Uterus (tissue), 2 donors: ENCODE measurements at regions not wholly inside any gene's neighbourhood (a gene's known extent, or its start where the extent isn't known, plus 50 kb on each side); places are given as distances from the start of the nearest gene placed in this dataset.

Experiments
- POLR2A ChIP-seq, 2 donors: fragments of 450-650 bp; IDR thresholded peaks; one replicate each; pipeline ENCODE4 v1.6.1; 2016; ENCODE audit warnings: antibody characterized with exemption in 2 of 2, mild to moderate bottlenecking in 1 of 2, moderate library complexity in 1 of 2
- TF ChIP-seq, protein P1 (sequence below), 4 experiments: fragments of 200-600 bp in 2 of 4; fragments of 450-650 bp in 2 of 4; sonication (generic) in 2 of 4; IDR thresholded peaks; one replicate each; pipeline ENCODE4 v1.5.1; 2016 to 2019; ENCODE audit warnings: antibody characterized with exemption in 4 of 4, mild to moderate bottlenecking in 2 of 4, moderate library complexity in 1 of 4

DNA sequence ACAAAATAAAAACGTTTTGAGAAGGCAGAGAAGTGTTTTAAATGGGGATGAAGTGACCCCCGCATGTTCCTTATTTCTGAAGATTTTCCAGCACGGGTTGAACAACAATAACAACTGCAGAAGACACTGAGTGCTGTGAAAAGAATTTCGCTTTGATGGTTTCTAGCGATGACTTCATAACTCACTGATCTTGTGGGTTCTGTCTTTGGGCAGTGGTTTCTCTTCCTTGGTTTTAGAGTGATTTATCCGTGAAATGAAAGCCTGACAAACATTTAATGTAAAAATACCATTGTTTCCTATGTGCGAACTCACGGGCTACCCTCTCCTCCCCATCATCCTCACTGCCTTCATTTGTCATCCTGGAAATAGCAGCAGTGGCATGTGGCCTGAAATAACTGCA is 793.9 kb downstream of the QKI start:
- TF ChIP-seq, protein P1, sequence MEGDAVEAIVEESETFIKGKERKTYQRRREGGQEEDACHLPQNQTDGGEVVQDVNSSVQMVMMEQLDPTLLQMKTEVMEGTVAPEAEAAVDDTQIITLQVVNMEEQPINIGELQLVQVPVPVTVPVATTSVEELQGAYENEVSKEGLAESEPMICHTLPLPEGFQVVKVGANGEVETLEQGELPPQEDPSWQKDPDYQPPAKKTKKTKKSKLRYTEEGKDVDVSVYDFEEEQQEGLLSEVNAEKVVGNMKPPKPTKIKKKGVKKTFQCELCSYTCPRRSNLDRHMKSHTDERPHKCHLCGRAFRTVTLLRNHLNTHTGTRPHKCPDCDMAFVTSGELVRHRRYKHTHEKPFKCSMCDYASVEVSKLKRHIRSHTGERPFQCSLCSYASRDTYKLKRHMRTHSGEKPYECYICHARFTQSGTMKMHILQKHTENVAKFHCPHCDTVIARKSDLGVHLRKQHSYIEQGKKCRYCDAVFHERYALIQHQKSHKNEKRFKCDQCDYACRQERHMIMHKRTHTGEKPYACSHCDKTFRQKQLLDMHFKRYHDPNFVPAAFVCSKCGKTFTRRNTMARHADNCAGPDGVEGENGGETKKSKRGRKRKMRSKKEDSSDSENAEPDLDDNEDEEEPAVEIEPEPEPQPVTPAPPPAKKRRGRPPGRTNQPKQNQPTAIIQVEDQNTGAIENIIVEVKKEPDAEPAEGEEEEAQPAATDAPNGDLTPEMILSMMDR (IDR thresholded peaks at IDR 0.05): no peak
- no peak for TF ChIP-seq POLR2A (IDR thresholded peaks at IDR 0.05)
